Left lung (tissue), 4 donors: ENCODE measurements at regions not wholly inside any gene's neighbourhood (a gene's known extent, or its start where the extent isn't known, plus 50 kb on each side); places are given as distances from the start of the nearest gene placed in this dataset.

Experiments used
- ATAC-seq: fragments of 200-7000 bp; cut with Tn5 transposase; one replicate; pipeline ENCODE4 v1.9.1; 2020; ENCODE audit warnings: moderate library complexity
- DNase-seq, 4 donors: peaks; one replicate each; pipeline ENCODE4 v3.0.0-alpha.2; 2013 to 2020
- H3K27ac ChIP-seq, 2 donors: fragments of 200-600 bp; sonication (generic) in 1 of 2; one replicate each; pipeline versions ENCODE4 v1.5.0 to v1.8.0; 2020 to 2021
- H3K27me3 ChIP-seq, 2 donors: fragments of 200-600 bp; sonication (generic) in 1 of 2; one replicate each; pipeline versions ENCODE4 v1.5.0 to v1.8.0; 2020 to 2021
- H3K36me3 ChIP-seq, 2 donors: fragments of 200-600 bp; sonication (generic) in 1 of 2; one replicate each; pipeline versions ENCODE4 v1.5.0 to v1.8.0; 2020 to 2021
- H3K4me1 ChIP-seq, 2 donors: fragments of 200-600 bp; one replicate each; pipeline ENCODE4 v1.8.0; 2021
- H3K4me3 ChIP-seq, 2 donors: fragments of 200-600 bp; sonication (generic) in 1 of 2; one replicate each; pipeline versions ENCODE4 v1.5.0 to v1.8.0; 2020 to 2021; ENCODE audit warnings: mild to moderate bottlenecking in 1 of 2
- H3K9me3 ChIP-seq, 2 donors: fragments of 200-600 bp; sonication (generic) in 1 of 2; one replicate each; pipeline versions ENCODE4 v1.5.0 to v1.8.0; 2020 to 2021
- intact Hi-C, 2 donors: fragments of 100-400 bp; cut with DNase I; formaldehyde crosslinking; loops; one replicate each; pipeline versions ENCODE4 v1.11.2 to v1.14.2; 2022
- TF ChIP-seq, protein P1 (sequence below), 2 donors: fragments of 200-600 bp; sonication (generic) in 1 of 2; IDR thresholded peaks; one replicate each; pipeline versions ENCODE4 v1.5.0 to v1.8.0; 2021; ENCODE audit warnings: antibody characterized with exemption in 2 of 2
- donor health status: DM: no; HTN: yes; CAD: no.
- donor health status: DM: no; HTN: no; CAD: no.

- Histone ChIP-seq H3K27me3 (no peaks in the 10 kb centered on the region), H3K27ac (no peak overlapping the region), H3K4me3 (no peak overlapping the region), H3K36me3 (no peaks in the 10 kb centered on the region), H3K4me1 (no peaks in the 10 kb centered on the region), H3K9me3 (peaks cover 0 to 18% of the 10 kb centered on the region in 2 donors)
- no peak for ATAC-seq
- intact Hi-C loops: no loop called here
- TF ChIP-seq, protein P1, sequence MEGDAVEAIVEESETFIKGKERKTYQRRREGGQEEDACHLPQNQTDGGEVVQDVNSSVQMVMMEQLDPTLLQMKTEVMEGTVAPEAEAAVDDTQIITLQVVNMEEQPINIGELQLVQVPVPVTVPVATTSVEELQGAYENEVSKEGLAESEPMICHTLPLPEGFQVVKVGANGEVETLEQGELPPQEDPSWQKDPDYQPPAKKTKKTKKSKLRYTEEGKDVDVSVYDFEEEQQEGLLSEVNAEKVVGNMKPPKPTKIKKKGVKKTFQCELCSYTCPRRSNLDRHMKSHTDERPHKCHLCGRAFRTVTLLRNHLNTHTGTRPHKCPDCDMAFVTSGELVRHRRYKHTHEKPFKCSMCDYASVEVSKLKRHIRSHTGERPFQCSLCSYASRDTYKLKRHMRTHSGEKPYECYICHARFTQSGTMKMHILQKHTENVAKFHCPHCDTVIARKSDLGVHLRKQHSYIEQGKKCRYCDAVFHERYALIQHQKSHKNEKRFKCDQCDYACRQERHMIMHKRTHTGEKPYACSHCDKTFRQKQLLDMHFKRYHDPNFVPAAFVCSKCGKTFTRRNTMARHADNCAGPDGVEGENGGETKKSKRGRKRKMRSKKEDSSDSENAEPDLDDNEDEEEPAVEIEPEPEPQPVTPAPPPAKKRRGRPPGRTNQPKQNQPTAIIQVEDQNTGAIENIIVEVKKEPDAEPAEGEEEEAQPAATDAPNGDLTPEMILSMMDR (IDR thresholded peaks at IDR 0.05): no peak
- DNase-seq: no peak
Observed at GRCh38 chr3:28089527-28089897, 151.9 kb upstream of the CMC1 start.

- intact Hi-C loops: no loop called here
- TF ChIP-seq, protein P1 (IDR thresholded peaks at IDR 0.05): no peak
- Histone ChIP-seq H3K4me1 (no peaks in the 10 kb centered on the region), H3K36me3 (no peaks in the 10 kb centered on the region), H3K4me3 (no peak overlapping the region), H3K27ac (no peak overlapping the region), H3K9me3 (peaks cover 0 to 28% of the 10 kb centered on the region in 2 donors), H3K27me3 (no peaks in the 10 kb centered on the region)
- DNase-seq: no peak
- ATAC-seq: no peak
Observed at GRCh38 chr3:28099296-28099695, 142.1 kb upstream of the CMC1 start.

DNA sequence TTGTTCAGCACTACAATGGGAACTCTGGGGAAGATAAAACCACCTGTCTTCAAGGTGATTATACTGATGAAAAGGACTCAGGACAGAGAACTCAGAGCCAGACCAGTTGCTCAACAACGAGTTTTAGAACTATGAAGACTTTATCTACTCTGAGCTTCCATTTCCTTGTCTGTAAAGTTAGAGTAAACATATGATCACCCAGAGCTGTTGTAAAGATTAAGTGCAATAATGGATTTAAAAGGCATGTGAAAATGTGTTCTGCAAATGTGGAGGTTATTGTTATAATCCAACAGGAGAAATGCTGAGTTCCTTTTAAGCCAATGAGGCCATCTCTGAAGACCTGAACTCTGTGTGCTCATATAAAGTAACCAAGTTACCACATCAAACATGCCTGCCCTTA lies 139.7 kb upstream of the CMC1 start:
- no peak for ATAC-seq

GRCh38 chr3:28103861-28104260 lies 137.6 kb upstream of the CMC1 start:
- H3K4me3 ChIP-seq: no peak overlapping the region
- no peaks in the 10 kb centered on the region for H3K4me1 ChIP-seq
- intact Hi-C loops: no loop called here
- ATAC-seq (no peak), DNase-seq (no peak)
- TF ChIP-seq, protein P1 (IDR thresholded peaks at IDR 0.05): no peak
- H3K36me3 ChIP-seq: no peaks in the 10 kb centered on the region
- H3K9me3 ChIP-seq: peaks cover 0 to 21% of the 10 kb centered on the region in 2 donors
- no peaks in the 10 kb centered on the region for H3K27me3 ChIP-seq
- H3K27ac ChIP-seq: no peak overlapping the region

More for the DNA sequence above, 139.7 kb upstream of the CMC1 start:
- TF ChIP-seq, protein P1 (IDR thresholded peaks at IDR 0.05): no peak
- intact Hi-C loops: no loop called here
- H3K36me3 ChIP-seq: no peaks in the 10 kb centered on the region
- H3K9me3 ChIP-seq: peaks cover 0 to 21% of the 10 kb centered on the region in 2 donors
- DNase-seq: no peak
- no peaks in the 10 kb centered on the region for H3K4me1 ChIP-seq
- H3K27me3 ChIP-seq: no peaks in the 10 kb centered on the region
- no peak overlapping the region for H3K27ac ChIP-seq
- no peak overlapping the region for H3K4me3 ChIP-seq

- Histone ChIP-seq H3K4me1 (no peaks in the 10 kb centered on the region), H3K27ac (no peak overlapping the region), H3K36me3 (no peaks in the 10 kb centered on the region), H3K9me3 (peaks cover 0 to 11% of the 10 kb centered on the region in 2 donors), H3K4me3 (no peak overlapping the region), H3K27me3 (no peaks in the 10 kb centered on the region)
- TF ChIP-seq, protein P1 (IDR thresholded peaks at IDR 0.05): no peak
- DNase-seq (no peak), ATAC-seq (no peak)
- intact Hi-C loops: no loop called here
Observed at GRCh38 chr3:28104896-28105534, 136.4 kb upstream of the CMC1 start.
